ENCODE measurements at regions not wholly inside any gene's neighbourhood (a gene's known extent, or its start where the extent isn't known, plus 50 kb on each side); places are given as distances from the start of the nearest gene placed in this dataset.

DNA sequence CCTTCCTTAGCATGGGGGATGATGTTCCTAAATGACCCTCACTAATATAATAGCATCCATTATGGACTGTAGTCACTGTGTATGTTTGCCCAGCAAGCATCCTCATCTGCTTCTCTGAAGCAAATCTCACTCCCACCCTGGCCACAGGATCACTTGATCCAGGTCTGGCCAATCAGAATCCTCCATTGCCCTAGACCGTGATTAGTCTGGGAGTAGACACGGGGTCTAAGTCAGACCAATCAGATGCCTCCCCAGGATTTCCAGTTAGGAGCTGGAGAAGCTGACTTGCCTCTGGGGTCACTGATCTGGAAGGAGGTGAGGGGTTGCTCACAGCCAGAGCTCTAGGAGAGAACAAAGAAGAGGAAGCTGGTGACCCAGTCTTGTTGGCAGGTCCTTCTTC is 153.9 kb downstream of the DHX35 start:
- Histone ChIP-seq H3K27me3 (no peaks in the 10 kb centered on the region), H3K27ac (no peak overlapping the region)

DNA sequence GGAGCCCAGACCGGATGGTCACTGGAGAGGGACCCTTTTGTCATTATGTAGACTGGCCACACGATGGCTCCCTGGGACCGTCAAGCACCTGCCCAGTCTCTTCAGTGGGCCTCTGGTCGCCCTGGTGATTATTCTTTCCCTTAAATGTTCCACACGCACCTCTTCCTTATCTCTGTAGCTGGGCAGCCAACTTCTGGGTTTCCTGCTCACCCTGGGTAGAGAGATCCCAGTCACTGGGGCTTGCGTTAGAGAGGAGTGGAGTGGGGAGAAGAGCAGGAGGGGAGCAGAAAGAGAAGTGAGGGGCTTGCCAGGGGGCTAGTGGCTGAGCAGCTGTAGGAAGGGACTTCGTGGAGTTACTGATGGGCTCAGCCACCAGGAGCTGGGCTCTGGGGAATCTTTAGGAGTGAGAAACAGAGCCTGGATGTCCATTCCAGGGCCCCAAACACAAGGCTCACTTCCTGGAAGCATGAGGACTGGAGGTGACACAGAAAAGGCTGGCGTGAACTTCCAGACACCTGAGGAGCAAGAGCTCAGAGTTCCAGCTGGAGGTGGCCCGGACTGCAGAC is 150.1 kb downstream of the DHX35 start:
- Histone ChIP-seq H3K27ac (no peak overlapping the region), H3K9me3 (no peaks in the 10 kb centered on the region), H3K4me3 (no peak overlapping the region), H3K27me3 (no peaks in the 10 kb centered on the region), H3K4me1 (no peaks in the 10 kb centered on the region), H3K36me3 (no peaks in the 10 kb centered on the region)
- TF ChIP-seq, protein P1, sequence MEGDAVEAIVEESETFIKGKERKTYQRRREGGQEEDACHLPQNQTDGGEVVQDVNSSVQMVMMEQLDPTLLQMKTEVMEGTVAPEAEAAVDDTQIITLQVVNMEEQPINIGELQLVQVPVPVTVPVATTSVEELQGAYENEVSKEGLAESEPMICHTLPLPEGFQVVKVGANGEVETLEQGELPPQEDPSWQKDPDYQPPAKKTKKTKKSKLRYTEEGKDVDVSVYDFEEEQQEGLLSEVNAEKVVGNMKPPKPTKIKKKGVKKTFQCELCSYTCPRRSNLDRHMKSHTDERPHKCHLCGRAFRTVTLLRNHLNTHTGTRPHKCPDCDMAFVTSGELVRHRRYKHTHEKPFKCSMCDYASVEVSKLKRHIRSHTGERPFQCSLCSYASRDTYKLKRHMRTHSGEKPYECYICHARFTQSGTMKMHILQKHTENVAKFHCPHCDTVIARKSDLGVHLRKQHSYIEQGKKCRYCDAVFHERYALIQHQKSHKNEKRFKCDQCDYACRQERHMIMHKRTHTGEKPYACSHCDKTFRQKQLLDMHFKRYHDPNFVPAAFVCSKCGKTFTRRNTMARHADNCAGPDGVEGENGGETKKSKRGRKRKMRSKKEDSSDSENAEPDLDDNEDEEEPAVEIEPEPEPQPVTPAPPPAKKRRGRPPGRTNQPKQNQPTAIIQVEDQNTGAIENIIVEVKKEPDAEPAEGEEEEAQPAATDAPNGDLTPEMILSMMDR (IDR thresholded peaks at IDR 0.05), result no peak
- DNase-seq (ENCODE audit: extremely low spot score in 2 of 2), result no peak
- intact Hi-C loops (cut with DNase I), result no loop called here

More for the DNA sequence above, 153.9 kb downstream of the DHX35 start:
- intact Hi-C loops (cut with DNase I), result no loop called here
- no peak for TF ChIP-seq POLR2AphosphoS5 (IDR thresholded peaks at IDR 0.05; ENCODE audit: insufficient read depth in 1 of 2, low read depth in 1 of 2)
- TF ChIP-seq, protein P1 (IDR thresholded peaks at IDR 0.05), result no peak
- H3K4me1 ChIP-seq, result no peaks in the 10 kb centered on the region
- no peak overlapping the region for H3K4me3 ChIP-seq
- no peaks in the 10 kb centered on the region for H3K36me3 ChIP-seq
- H3K9me3 ChIP-seq, result no peaks in the 10 kb centered on the region
- no peak for DNase-seq (ENCODE audit: extremely low spot score in 2 of 2)

DNA sequence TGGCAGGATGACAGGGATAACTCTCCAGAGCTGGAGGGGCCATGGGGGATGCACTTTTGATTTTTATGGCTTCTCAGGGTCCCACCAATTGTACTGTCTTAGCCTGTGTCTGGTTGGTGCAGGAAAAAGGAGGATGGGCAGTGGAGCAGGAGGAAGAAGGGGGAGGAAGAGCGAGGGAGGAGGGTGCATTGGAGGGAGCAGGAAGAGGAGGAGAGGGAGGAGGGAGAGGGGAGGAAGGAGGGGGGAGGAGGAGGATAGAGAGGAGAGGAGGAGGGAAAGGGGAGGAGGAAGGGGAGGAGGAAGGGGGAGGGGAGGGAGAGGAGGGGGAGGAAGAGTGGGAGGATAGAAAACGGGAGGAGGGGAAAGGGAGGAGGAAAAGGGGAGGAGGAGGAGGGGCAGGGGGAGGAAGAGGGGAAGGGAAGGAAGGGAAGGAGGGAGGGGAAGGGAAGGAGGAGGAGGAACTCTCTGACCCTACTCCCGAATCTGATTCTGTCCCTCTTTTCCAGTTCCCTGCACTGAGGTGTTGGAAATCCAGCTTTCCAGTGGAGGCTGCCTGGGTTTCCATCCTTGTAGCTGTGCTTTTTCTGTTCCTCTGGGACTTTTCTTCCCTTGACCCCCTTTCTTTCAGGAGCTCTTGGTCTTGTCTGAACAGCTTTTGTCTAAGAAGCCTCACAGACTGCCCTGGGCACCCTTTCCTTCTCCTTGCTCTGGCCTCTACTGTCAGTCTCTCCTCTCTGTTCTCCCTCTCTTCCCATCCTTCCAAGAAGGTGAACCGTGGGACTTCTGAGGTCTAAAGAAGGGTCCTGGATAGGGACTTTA is 149.4 kb downstream of the DHX35 start:
- no peaks in the 10 kb centered on the region for H3K36me3 ChIP-seq

GRCh38 chr20:39110819-39111136 is 148.6 kb downstream of the DHX35 start:
- TF ChIP-seq, protein P1 (IDR thresholded peaks at IDR 0.05), result no peak
- TF ChIP-seq POLR2AphosphoS5 (IDR thresholded peaks at IDR 0.05; ENCODE audit: insufficient read depth in 1 of 2, low read depth in 1 of 2) (no peak), POLR2A (IDR thresholded peaks at IDR 0.05) (no peak)
- Histone ChIP-seq H3K4me3 (no peak overlapping the region), H3K9me3 (no peaks in the 10 kb centered on the region), H3K27me3 (no peaks in the 10 kb centered on the region), H3K4me1 (no peaks in the 10 kb centered on the region), H3K27ac (no peak overlapping the region), H3K36me3 (no peaks in the 10 kb centered on the region)
- intact Hi-C loops (cut with DNase I), result no loop called here
- DNase-seq (ENCODE audit: extremely low spot score in 2 of 2), result no peak

More for the DNA sequence above, 149.4 kb downstream of the DHX35 start:
- H3K27ac ChIP-seq, result no peak overlapping the region
- H3K27me3 ChIP-seq, result no peaks in the 10 kb centered on the region
- H3K4me3 ChIP-seq, result no peak overlapping the region
- intact Hi-C loops (cut with DNase I), result no loop called here
- H3K4me1 ChIP-seq, result no peaks in the 10 kb centered on the region
- no peak for DNase-seq (ENCODE audit: extremely low spot score in 2 of 2)
- H3K9me3 ChIP-seq, result no peaks in the 10 kb centered on the region
- TF ChIP-seq, protein P1 (IDR thresholded peaks at IDR 0.05), result no peak
- TF ChIP-seq POLR2AphosphoS5 (IDR thresholded peaks at IDR 0.05; ENCODE audit: insufficient read depth in 1 of 2, low read depth in 1 of 2) (no peak), POLR2A (IDR thresholded peaks at IDR 0.05) (no peak)
